Suprapubic skin (tissue), 4 donors: ENCODE measurements at regions not wholly inside any gene's neighbourhood (a gene's known extent, or its start where the extent isn't known, plus 50 kb on each side); places are given as distances from the start of the nearest gene placed in this dataset.

Experiments used
- CTCF ChIP-seq, 2 donors: fragments of 200-600 bp in 1 of 2; fragments of 450-650 bp in 1 of 2; sonication (generic) in 1 of 2; IDR thresholded peaks; one replicate each; pipeline ENCODE4 v1.5.1; 2016 to 2019; ENCODE audit warnings: antibody characterized with exemption in 2 of 2, mild to moderate bottlenecking in 1 of 2, moderate library complexity in 1 of 2
- EP300 ChIP-seq: sonication (generic); formaldehyde crosslinking; IDR thresholded peaks from one replicate; pipeline ENCODE4 v1.6.1; 2017; ENCODE audit warnings: antibody characterized with exemption
- POLR2AphosphoS5 ChIP-seq, 3 donors: sonication (generic); formaldehyde crosslinking; IDR thresholded peaks; one replicate each; pipeline ENCODE4 v1.6.1; 2017; ENCODE audit warnings: antibody characterized with exemption in 3 of 3

GRCh38 chr3:117920253-117920898, 1114.3 kb downstream of the IGSF11 start:
- no peak for TF ChIP-seq EP300
- TF ChIP-seq CTCF (IDR thresholded peaks at IDR 0.05) = no peak
- no peak for TF ChIP-seq POLR2AphosphoS5 (IDR thresholded peaks at IDR 0.05)
